ENCODE measurements at regions not wholly inside any gene's neighbourhood (a gene's known extent, or its start where the extent isn't known, plus 50 kb on each side); places are given as distances from the start of the nearest gene placed in this dataset.
"Not testable (repeated sequence)": the region's sequence is repeated elsewhere in the genome, so short reads cannot be mapped to it uniquely, and the experiment has no call there.

- no peak for TF ChIP-seq CTCF (IDR thresholded peaks at IDR 0.05)
- Histone ChIP-seq H3K36me3 (no peaks in the 10 kb centered on the region), H3K4me3 (no peak overlapping the region), H3K4me1 (no peaks in the 10 kb centered on the region), H3K27me3 (no peaks in the 10 kb centered on the region), H3K9me3 (peaks cover 0 to 20% of the 10 kb centered on the region in 2 donors), H3K27ac (no peak overlapping the region)
- no peak for DNase-seq (ENCODE audit: low spot score)
Observed at GRCh38 chr5:127170918-127171600, 97.8 kb upstream of the C5orf63 start.

- no peak for TF ChIP-seq CTCF (IDR thresholded peaks at IDR 0.05)
Observed at GRCh38 chr5:127176769-127177168, 103.5 kb upstream of the C5orf63 start.

GRCh38 chr5:127182631-127183030, 108.0 kb upstream of the MEGF10 start:
- DNase-seq (ENCODE audit: low spot score); H3K36me3 ChIP-seq; H3K9me3 ChIP-seq; H3K4me3 ChIP-seq; H3K4me1 ChIP-seq; H3K27ac ChIP-seq; H3K27me3 ChIP-seq: not testable (repeated sequence)

More at GRCh38 chr5:127176769-127177168, 103.5 kb upstream of the C5orf63 start:
- no peak for DNase-seq (ENCODE audit: low spot score)
- Histone ChIP-seq H3K36me3 (no peaks in the 10 kb centered on the region), H3K4me1 (no peaks in the 10 kb centered on the region), H3K9me3 (peaks cover 0 to 25% of the 10 kb centered on the region in 2 donors), H3K4me3 (no peak overlapping the region), H3K27me3 (no peaks in the 10 kb centered on the region), H3K27ac (no peak overlapping the region)

- Histone ChIP-seq H3K27me3 (no peaks in the 10 kb centered on the region), H3K4me3 (no peak overlapping the region)
- TF ChIP-seq CTCF (IDR thresholded peaks at IDR 0.05), result no peak
Observed at GRCh38 chr5:127183332-127183731, 107.3 kb upstream of the MEGF10 start.

GRCh38 chr5:127184851-127185250, 105.7 kb upstream of the MEGF10 start:
- Histone ChIP-seq H3K36me3 (no peaks in the 10 kb centered on the region), H3K4me1 (no peaks in the 10 kb centered on the region), H3K9me3 (no peaks in the 10 kb centered on the region), H3K4me3 (no peak overlapping the region), H3K27ac (no peak overlapping the region), H3K27me3 (no peaks in the 10 kb centered on the region)
- no peak for DNase-seq (ENCODE audit: low spot score)
- TF ChIP-seq CTCF (IDR thresholded peaks at IDR 0.05), result no peak

More at GRCh38 chr5:127183332-127183731, 107.3 kb upstream of the MEGF10 start:
- no peaks in the 10 kb centered on the region for H3K36me3 ChIP-seq
- no peak for DNase-seq (ENCODE audit: low spot score)
- no peaks in the 10 kb centered on the region for H3K9me3 ChIP-seq
- no peak overlapping the region for H3K27ac ChIP-seq
- H3K4me1 ChIP-seq, result no peaks in the 10 kb centered on the region

- Histone ChIP-seq H3K36me3 (no peaks in the 10 kb centered on the region), H3K9me3 (no peaks in the 10 kb centered on the region), H3K4me1 (no peaks in the 10 kb centered on the region), H3K27me3 (no peaks in the 10 kb centered on the region), H3K4me3 (no peak overlapping the region), H3K27ac (no peak overlapping the region)
- no peak for DNase-seq (ENCODE audit: low spot score)
- TF ChIP-seq CTCF (IDR thresholded peaks at IDR 0.05), result no peak
Observed at GRCh38 chr5:127186657-127187056, 103.9 kb upstream of the MEGF10 start.
